Endodermal cell (in vitro differentiated cells): ENCODE measurements at regions not wholly inside any gene's neighbourhood (a gene's known extent, or its start where the extent isn't known, plus 50 kb on each side); places are given as distances from the start of the nearest gene placed in this dataset.
"Not testable (repeated sequence)": the region's sequence is repeated elsewhere in the genome, so short reads cannot be mapped to it uniquely, and the experiment has no call there.

Experiments
- DNase-seq: peaks from one replicate; pipeline ENCODE4 v3.0.0-alpha.2; 2017
- H3K27ac ChIP-seq: 2 replicates; pipeline ENCODE4 v1.5.1; 2013; ENCODE audit warnings: mild to moderate bottlenecking, low read depth, low read length, moderate library complexity
- H3K27me3 ChIP-seq: 2 replicates; pipeline ENCODE4 v1.6.1; 2013; ENCODE audit warnings: mild to moderate bottlenecking, low read length, moderate library complexity; ENCODE audit not compliant: insufficient read depth, control insufficient read depth, poor library complexity, severe bottlenecking
- H3K36me3 ChIP-seq: 2 replicates; pipeline ENCODE4 v1.7.0; 2013; ENCODE audit warnings: mild to moderate bottlenecking, low read length, moderate library complexity; ENCODE audit not compliant: control insufficient read depth, insufficient read depth
- H3K4me1 ChIP-seq: one replicate; pipeline ENCODE4 v1.7.0; 2013; ENCODE audit warnings: low read length; ENCODE audit not compliant: control insufficient read depth, insufficient read depth
- H3K4me3 ChIP-seq: 2 replicates; pipeline ENCODE4 v1.5.1; 2013; ENCODE audit warnings: mild to moderate bottlenecking, low read length, moderate library complexity
- H3K9ac ChIP-seq: 2 replicates; pipeline ENCODE4 v1.6.1; 2013; ENCODE audit warnings: mild to moderate bottlenecking, low read length, moderate library complexity; ENCODE audit not compliant: poor library complexity, severe bottlenecking; ENCODE audit errors: extremely low read depth
- H3K9me3 ChIP-seq: 2 replicates; pipeline ENCODE4 v1.6.1; 2013; ENCODE audit warnings: mild to moderate bottlenecking, low read length, moderate library complexity; ENCODE audit not compliant: control insufficient read depth
- H3K27ac Mint-ChIP-seq: 2 replicates; pipeline ENCODE4 v1.8.0; 2020; ENCODE audit warnings: mixed read lengths
- H3K27me3 Mint-ChIP-seq: 2 replicates; pipeline ENCODE4 v1.8.0; 2021; ENCODE audit warnings: mild to moderate bottlenecking, mixed read lengths; ENCODE audit not compliant: insufficient read depth
- H3K36me3 Mint-ChIP-seq: 2 replicates; pipeline ENCODE4 v1.8.0; 2020; ENCODE audit warnings: low read depth, mixed read lengths
- H3K4me1 Mint-ChIP-seq: 2 replicates; pipeline ENCODE4 v1.8.0; 2020; ENCODE audit warnings: mixed read lengths
- H3K4me3 Mint-ChIP-seq: 2 replicates; pipeline ENCODE4 v1.8.0; 2020; ENCODE audit warnings: mild to moderate bottlenecking, moderate library complexity, mixed read lengths
- H3K9me3 Mint-ChIP-seq: 2 replicates; pipeline ENCODE4 v1.8.0; 2020; ENCODE audit warnings: mild to moderate bottlenecking, mixed read lengths
- CTCF ChIP-seq: fragments of 200-600 bp; sonication (generic); conservative IDR thresholded peaks from 2 replicates; pipeline ENCODE4 v1.5.0; 2021; ENCODE audit warnings: antibody characterized with exemption, mild to moderate bottlenecking
- WGBS, 2 experiments: methylation state at CpG; one replicate each; pipeline versions ENCODE4 v1.1.5 to v1.1.7; 2013; ENCODE audit warnings: missing lambda C conversion rate in 2 of 2, mixed read lengths in 1 of 2; ENCODE audit not compliant: insufficient coverage in 1 of 2, insufficient read length in 1 of 2; 5-methylcytosine and 5-hydroxymethylcytosine counted together

GRCh38 chr1:45263132-45263531 is 56.7 kb upstream of the ZSWIM5 start:
- no peaks in the 10 kb centered on the region for H3K27me3 ChIP-seq
- no peaks in the 10 kb centered on the region for H3K4me1 ChIP-seq
- H3K9ac ChIP-seq = no peak overlapping the region
- 86 to 96% methylated on average over 4 of the region's 4 CpGs for WGBS, 2 experiments
- no peaks in the 10 kb centered on the region for H3K4me1 Mint-ChIP-seq
- no peaks in the 10 kb centered on the region for H3K36me3 ChIP-seq
- peaks cover 38% of the 10 kb centered on the region for H3K9me3 ChIP-seq
- TF ChIP-seq CTCF = no peak
- no peak overlapping the region for H3K4me3 ChIP-seq
- no peak overlapping the region for H3K27ac Mint-ChIP-seq
- no peak overlapping the region for H3K4me3 Mint-ChIP-seq
- peaks cover 51% of the 10 kb centered on the region for H3K9me3 Mint-ChIP-seq
- peaks cover 3% of the 10 kb centered on the region for H3K27me3 Mint-ChIP-seq
- no peak overlapping the region for H3K27ac ChIP-seq
- H3K36me3 Mint-ChIP-seq = peaks cover 5% of the 10 kb centered on the region
- DNase-seq = no peak

GRCh38 chr1:45265244-45265643 is 58.8 kb upstream of the ZSWIM5 start:
- Mint-ChIP-seq H3K4me1 (no peaks in the 10 kb centered on the region), H3K27me3 (peaks cover 3% of the 10 kb centered on the region)

DNA sequence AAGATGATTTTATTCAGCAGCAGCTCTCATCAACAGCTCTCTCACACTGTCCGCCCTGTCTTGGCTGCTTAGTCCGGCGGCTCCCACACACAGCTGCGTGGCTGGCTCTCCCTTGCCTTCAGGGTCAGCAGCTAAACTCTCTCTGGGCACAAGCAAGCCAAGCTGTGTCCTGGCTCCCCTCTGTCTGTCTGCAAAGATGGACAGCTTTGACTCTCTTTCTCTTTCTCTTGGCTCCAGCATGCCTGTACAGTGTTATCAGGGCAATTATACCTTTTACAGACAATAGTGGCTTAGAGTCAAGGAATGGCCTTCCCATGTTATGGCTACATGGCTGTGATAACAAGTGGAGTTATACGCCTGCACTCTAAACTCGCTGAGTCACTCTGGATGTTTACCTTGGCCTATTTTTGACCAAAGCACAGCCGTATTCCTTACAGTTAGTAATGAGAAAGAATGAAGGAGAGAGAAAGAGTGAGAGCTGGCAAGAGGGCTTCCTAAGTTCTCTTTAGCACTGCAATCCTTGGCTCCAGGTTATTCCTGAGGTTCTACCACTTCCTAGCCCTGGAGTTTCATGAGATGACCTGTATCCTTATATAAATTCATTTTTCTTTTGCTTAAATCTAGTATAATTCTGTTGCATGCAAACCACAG is 59.9 kb upstream of the ZSWIM5 start:
- H3K4me3 Mint-ChIP-seq = no peak overlapping the region
- H3K9me3 ChIP-seq = peaks cover 16% of the 10 kb centered on the region
- H3K36me3 Mint-ChIP-seq = no peaks in the 10 kb centered on the region
- H3K4me1 ChIP-seq = no peaks in the 10 kb centered on the region
- DNase-seq = no peak
- WGBS, 2 experiments = 88 to 91% methylated on average over 7 of the region's 7 CpGs
- no peak overlapping the region for H3K27ac ChIP-seq
- no peaks in the 10 kb centered on the region for H3K4me1 Mint-ChIP-seq
- no peaks in the 10 kb centered on the region for H3K27me3 ChIP-seq
- H3K4me3 ChIP-seq = no peak overlapping the region
- peaks cover 20% of the 10 kb centered on the region for H3K9me3 Mint-ChIP-seq
- H3K27ac Mint-ChIP-seq = no peak overlapping the region
- no peaks in the 10 kb centered on the region for H3K36me3 ChIP-seq
- peaks cover 8% of the 10 kb centered on the region for H3K27me3 Mint-ChIP-seq
- H3K9ac ChIP-seq = no peak overlapping the region
- no peak for TF ChIP-seq CTCF

More at GRCh38 chr1:45265244-45265643, 58.8 kb upstream of the ZSWIM5 start:
- H3K27ac ChIP-seq = no peak overlapping the region
- 85 to 91% methylated on average over 1 of the region's 1 CpG for WGBS, 2 experiments
- H3K4me1 ChIP-seq = no peaks in the 10 kb centered on the region
- no peak for TF ChIP-seq CTCF
- Mint-ChIP-seq H3K4me3 (no peak overlapping the region), H3K27ac (no peak overlapping the region), H3K36me3 (no peaks in the 10 kb centered on the region), H3K9me3 (peaks cover 30% of the 10 kb centered on the region)
- H3K9ac ChIP-seq = no peak overlapping the region
- no peak overlapping the region for H3K4me3 ChIP-seq
- no peaks in the 10 kb centered on the region for H3K27me3 ChIP-seq
- no peaks in the 10 kb centered on the region for H3K36me3 ChIP-seq
- no peak for DNase-seq
- peaks cover 16% of the 10 kb centered on the region for H3K9me3 ChIP-seq

DNA sequence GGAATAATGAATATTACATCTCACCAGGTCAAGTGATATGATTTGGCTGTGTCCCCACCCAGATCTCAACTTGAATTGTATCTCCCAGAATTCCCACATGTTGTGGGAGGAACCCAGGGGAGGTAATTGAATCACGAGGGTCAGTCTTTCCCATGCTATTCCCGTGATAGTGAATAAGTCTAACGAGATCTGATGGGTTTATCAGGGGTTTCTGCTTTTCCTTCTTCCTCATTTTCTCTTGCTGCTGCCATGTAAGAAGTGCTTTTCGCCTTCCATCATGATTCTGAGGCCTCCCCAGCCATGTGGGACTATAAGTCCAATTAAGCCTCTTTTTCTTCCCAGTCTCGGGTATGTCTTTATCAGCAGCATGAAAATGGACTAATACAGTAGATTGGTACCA is 58.4 kb upstream of the HPDL start:
- not testable (repeated sequence) for H3K9ac ChIP-seq, H3K36me3 Mint-ChIP-seq, DNase-seq, H3K27me3 Mint-ChIP-seq, H3K27ac Mint-ChIP-seq, H3K27ac ChIP-seq, H3K27me3 ChIP-seq, H3K4me3 ChIP-seq, H3K36me3 ChIP-seq, H3K4me1 ChIP-seq, H3K4me1 Mint-ChIP-seq, H3K4me3 Mint-ChIP-seq
- H3K9me3 Mint-ChIP-seq = peaks cover 17% of the 10 kb centered on the region
- 88 to 100% methylated on average over 1 to 5 of the region's 5 CpGs for WGBS, 2 experiments
- H3K9me3 ChIP-seq = peaks cover 17% of the 10 kb centered on the region

- peaks cover 14% of the 10 kb centered on the region for H3K9me3 ChIP-seq
- H3K4me3 ChIP-seq, H3K27ac Mint-ChIP-seq, H3K9ac ChIP-seq, H3K27me3 Mint-ChIP-seq, H3K4me1 Mint-ChIP-seq, H3K27ac ChIP-seq, H3K4me1 ChIP-seq, H3K36me3 Mint-ChIP-seq, DNase-seq, H3K36me3 ChIP-seq, H3K27me3 ChIP-seq, H3K4me3 Mint-ChIP-seq, H3K9me3 Mint-ChIP-seq: not testable (repeated sequence)
- 97% methylated on average over 1 of the region's 1 CpG; no CpG with 5 or more reads in 1 of the 2 experiments for WGBS, 2 experiments
Measured at GRCh38 chr1:45272267-45272666, 54.4 kb upstream of the HPDL start.
